Mammary epithelial cell (primary cell): ENCODE measurements at regions not wholly inside any gene's neighbourhood (a gene's known extent, or its start where the extent isn't known, plus 50 kb on each side); places are given as distances from the start of the nearest gene placed in this dataset.

Experiments used
- EZH2 ChIP-seq: IDR thresholded peaks from 2 replicates; pipeline ENCODE4 v1.6.1; 2012; ENCODE audit warnings: low read length, inconsistent platforms, borderline replicate concordance
- TF ChIP-seq, protein P1 (sequence below), 2 donors: IDR thresholded peaks in 1 of 2; conservative IDR thresholded peaks in 1 of 2; 2 replicates each; pipeline ENCODE4 v1.5.1; 2011 to 2012; ENCODE audit warnings: inconsistent platforms in 2 of 2, low read length in 2 of 2, mild to moderate bottlenecking in 2 of 2, control low read depth in 1 of 2, low read depth in 1 of 2; ENCODE audit not compliant: insufficient read depth in 1 of 2; ENCODE audit errors: extremely low read depth in 1 of 2

DNA sequence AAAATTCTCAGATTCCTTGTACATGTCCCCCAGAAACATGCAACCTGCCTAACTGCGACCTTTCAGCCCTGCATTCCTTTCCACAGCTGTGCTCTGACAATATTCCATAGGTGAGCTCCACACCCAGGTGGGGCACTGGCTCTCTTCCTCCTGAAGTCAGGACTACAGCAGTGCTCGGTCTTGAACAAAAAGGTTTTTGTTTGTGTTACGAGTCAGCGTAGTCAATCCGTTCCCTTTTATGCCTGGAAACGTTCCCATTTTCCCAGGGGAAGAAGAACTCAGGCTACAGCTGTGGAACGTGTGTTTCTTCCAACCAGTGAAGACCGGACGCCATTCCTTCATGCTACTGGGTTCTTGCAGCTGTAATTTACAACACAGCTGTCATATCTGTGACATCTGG, 52.4 kb upstream of the PFKP start:
- TF ChIP-seq, protein P1, sequence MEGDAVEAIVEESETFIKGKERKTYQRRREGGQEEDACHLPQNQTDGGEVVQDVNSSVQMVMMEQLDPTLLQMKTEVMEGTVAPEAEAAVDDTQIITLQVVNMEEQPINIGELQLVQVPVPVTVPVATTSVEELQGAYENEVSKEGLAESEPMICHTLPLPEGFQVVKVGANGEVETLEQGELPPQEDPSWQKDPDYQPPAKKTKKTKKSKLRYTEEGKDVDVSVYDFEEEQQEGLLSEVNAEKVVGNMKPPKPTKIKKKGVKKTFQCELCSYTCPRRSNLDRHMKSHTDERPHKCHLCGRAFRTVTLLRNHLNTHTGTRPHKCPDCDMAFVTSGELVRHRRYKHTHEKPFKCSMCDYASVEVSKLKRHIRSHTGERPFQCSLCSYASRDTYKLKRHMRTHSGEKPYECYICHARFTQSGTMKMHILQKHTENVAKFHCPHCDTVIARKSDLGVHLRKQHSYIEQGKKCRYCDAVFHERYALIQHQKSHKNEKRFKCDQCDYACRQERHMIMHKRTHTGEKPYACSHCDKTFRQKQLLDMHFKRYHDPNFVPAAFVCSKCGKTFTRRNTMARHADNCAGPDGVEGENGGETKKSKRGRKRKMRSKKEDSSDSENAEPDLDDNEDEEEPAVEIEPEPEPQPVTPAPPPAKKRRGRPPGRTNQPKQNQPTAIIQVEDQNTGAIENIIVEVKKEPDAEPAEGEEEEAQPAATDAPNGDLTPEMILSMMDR (conservative IDR thresholded peaks at IDR 0.05 in 1 of 2, IDR thresholded peaks at IDR 0.05 in 1 of 2; ENCODE audit: extremely low read depth in 1 of 2, insufficient read depth in 1 of 2, low read depth in 1 of 2, low read length in 2 of 2): no peak
- TF ChIP-seq EZH2: no peak
